NCI-H2081 (cell line): ENCODE measurements at regions not wholly inside any gene's neighbourhood (a gene's known extent, or its start where the extent isn't known, plus 50 kb on each side); places are given as distances from the start of the nearest gene placed in this dataset.
A peak's percentile ranks its signal among the peaks of the same experiment; 100 is the strongest.
"Not testable (repeated sequence)": the region's sequence is repeated elsewhere in the genome, so short reads cannot be mapped to it uniquely, and the experiment has no call there.

Source experiments
- DNase-seq, 2 experiments: peaks; one replicate each; lab custom pipeline; 2025; lab: John Stamatoyannopoulos, UW

DNA sequence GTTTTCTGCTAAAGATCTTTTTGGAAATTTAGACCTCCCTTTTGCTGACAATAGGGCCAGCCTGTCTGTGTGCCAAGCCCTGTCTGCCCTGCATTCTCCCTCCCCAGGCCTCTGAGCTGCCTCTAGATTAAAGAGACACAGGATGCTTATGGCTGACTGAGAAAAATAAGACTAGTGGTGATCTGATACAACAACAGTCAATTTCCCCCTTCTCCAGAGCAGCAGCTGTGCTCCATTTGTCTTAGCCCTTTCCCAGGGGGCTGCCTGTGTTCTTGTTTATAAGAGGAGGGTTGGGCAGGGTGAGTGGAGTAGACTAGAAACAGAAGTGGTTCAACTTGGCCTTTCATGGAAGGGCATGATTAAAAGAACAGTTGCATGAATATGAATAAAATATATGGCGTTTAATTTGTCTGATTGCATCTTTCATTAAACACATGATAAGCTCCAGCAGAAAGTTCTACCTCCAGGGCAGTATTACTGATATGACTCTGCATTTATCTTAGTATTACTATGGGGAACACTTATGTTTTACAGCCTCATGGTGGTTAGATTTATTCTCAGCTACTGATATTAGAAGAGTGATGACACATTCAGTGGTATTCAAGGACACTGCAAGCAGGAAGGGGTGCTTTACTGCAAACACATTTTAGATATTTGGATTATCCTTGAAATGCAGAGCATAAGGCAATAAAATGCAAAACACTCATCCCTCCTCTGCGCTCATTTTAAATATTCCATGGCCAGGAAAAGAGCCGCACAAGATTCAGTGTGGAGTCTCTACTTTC, 150.2 kb upstream of the CLEC14A start:
- peak; percentile 28 to 55 for DNase-seq

DNA sequence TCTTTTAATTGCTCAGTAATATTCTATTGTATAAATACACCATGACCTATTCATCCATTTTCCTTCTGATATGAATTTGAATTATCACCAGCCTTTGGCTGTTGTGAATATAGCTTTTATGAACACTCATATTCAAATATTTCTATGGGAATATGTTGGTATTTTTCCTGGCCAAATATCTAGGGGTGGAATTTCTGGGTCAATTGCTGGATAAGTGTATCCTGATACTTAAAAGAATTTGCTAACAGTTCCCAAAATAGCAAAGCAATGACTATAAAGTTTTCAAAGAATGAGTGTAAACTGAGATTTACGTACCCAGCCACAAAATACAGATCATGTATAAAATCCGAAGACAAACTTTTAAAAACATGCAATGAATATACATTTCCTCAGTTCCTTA, 148.7 kb upstream of the CLEC14A start:
- no peak for DNase-seq

DNA sequence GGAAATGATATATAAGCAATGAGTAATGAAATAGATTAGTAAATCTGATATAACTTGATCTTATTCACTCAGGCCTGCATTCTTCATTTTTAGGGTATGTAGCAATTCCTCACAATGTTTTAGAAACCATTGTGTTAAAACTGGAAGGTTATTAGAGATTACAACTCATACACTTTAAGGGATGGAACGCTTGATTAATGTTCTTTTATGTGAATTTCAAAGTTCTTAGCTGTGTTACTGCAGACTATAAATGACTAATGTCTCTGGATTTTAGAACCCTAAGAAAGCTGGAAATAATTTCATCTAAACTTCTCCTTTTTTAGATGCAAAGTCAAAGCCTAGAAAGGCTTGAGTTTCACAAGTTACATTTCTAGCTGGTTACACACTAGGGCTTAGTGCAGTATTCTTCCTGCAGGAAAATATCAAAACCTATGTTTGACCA, 148.2 kb upstream of the CLEC14A start:
- DNase-seq: no peak

DNA sequence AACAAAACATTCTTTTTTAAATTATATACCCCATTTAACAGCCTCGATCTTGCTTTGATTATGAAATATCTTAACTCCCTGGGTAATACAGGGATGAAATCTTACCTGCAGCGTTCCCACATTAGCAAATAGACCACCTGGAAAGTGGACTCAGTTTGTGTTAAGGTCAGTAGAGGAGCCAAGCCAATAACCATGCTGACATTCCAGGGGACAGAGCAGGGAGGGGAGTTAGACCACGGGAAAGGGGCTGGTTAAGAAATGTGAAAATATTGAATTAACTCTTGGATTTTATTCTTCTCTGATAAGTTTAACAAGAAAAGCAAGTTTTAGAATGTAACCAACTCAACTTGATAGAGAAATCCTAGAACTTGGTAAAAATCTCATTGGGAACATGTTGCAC, 144.9 kb upstream of the CLEC14A start:
- DNase-seq: no peak

DNA sequence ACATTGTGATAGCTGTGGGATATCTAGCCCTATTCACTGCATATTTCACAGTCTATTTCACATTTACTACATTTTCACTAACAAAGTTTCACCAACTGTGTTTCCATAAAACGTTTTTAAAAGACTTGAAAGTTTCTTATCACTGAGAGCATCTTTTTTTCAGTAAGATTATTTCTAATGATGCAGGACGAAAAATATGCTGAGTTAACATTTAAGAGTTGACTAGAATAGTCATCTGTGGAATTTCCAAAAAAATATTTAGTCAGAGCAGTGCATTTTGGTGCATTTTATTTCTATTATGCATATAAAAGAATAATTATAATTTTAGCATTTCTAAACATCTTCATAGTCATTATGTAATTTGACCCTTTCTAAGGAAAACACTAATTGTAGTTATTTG, 143.8 kb upstream of the CLEC14A start:
- no peak for DNase-seq

DNA sequence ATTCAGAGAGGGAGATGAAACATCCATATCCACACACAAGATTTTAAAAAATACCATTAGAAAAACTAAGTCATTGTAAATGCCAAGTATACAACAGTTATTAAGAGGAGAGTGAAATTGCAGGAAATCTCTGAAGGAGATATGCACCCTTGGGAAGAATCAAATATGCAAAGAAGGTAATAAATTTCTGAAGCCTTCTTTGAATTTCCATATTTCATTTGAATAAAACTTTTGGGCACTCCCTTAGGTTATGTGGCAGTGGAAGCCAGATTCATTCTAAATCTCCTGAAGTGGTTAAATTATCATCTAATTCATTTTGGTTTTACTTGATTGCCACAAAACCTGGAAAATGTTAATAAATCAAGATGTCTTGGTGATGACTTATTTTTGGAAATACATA, 138.9 kb upstream of the CLEC14A start:
- no peak for DNase-seq

DNA sequence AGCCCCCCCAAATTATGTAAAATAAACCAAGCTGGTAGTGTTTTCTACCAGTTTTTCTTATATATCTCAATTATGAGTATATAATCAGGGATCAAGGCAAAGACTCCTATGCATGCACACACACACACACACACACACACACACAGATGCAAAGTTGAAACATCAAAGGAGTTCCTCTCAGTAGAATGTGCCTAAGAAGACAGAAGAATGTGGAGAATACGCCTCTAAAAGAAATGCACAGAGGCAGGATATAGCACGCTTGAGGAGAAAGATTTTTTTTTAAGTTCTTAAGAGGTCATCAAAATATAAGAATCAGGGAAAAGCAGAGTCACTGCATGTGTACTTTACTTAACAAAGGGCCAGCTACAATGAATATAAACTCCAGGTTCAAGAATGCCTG, 138.2 kb upstream of the CLEC14A start:
- no peak for DNase-seq

DNA sequence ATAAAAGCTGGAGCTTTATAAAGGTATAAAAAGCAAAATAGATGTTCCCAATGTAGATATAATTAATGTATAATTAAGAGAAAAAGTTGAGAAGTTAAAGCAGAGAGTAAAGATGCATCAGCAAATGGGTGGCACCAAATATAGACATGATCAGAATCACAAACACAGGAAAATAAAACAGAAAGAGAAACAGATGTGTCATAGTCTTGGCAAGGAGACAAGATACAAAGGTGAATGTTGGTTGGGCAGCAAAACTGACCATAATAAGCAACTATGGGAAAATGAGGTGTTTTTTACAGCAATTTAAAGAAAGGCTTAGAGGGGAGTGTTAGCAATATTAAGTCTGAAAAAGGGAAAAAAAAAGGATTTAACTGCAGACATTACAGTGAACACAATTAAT, 135.4 kb upstream of the CLEC14A start:
- no peak for DNase-seq

DNA sequence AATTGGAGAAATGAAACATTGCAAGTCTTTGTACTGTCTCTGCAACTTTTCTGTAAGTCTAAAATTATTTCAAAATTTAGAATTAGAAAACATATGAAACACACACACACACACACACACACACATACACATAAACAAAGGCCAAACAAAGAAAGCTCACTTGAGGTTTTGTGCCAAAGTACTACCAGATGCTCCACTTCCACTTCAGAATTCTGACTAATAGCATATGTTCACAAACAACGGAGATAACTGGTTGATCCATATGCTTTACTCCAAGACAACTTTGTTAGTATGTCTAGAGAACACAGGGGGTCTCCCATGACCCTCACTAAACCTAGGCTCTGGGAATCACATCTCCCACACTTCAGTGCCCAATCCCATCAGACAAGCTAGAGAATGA, 133.8 kb upstream of the CLEC14A start:
- DNase-seq: no peak

DNA sequence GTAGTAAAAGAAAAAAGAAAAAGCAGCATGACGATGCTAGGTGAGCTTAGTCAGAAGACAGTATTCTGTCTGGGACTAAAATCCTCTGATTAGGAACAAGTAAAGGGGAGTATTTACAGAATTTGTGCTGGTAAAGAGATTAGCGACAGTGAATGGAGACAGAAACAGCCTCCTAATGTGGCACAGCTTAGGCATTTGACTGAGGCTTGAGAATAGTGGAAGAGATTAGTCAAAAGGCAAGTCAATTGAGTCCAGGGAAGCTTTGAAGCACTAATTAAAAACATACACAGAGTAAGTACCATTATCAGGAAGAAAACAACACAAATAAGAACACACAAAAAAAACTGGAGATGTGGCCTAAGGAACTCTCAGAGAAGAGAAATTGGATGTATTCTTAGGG, 131.9 kb upstream of the CLEC14A start:
- DNase-seq: no peak

DNA sequence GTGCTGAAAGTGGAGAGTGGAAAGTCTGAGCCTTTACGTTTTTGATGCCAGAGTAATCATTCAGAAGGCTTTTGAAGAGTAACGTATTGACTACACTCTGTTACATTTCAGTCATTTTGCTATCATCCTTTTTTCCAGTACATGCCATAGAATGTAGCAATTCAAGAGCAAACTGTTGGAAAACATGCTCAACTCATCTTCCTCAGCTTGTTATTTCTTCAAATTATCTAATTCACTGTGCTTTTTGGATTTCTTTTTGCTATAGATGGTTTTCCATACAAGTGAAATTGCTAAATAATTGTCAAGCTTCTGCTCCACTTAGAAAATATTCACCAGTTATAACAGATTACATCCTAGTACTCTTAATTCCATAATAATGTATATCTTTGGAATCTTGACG, 129.9 kb upstream of the CLEC14A start:
- DNase-seq: no peak

DNA sequence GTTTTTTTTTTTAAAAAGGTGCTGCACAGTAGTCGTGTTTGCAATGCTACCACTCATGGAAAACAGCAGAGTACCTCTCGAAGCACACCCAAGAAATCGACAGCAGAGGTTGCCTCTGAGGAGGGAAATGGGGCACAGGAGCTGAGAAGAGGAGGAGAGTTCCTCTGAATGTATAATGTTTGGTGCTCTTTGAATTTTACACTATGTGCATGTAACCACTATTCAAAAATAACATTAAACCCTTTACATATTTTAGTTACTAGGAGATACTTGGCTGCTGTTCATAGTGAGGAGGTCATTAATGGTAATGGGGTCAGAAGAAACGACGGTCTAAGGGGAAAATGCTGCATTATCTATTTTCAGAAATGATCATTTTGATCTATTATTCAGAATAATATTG, 129.4 kb upstream of the CLEC14A start:
- no peak for DNase-seq

DNA sequence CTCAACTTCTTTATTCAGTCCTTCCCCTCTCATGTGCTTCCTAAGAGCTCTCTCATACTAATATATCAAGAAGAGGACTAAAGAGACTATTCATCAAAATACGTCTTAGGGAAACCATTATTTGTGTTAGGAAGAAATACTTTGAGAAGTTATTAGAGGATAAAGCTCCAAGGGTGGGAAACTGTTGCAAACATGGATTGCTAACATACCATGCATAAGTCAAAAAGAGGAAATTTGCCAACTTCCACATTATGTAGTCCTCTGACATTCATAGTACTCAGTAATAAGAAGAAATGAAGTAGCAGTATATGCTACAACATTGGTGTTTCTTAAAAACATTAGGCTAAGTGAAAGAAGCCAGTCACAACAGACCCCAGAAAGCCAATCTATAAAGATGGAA, 128.8 kb upstream of the CLEC14A start:
- DNase-seq: no peak

DNA sequence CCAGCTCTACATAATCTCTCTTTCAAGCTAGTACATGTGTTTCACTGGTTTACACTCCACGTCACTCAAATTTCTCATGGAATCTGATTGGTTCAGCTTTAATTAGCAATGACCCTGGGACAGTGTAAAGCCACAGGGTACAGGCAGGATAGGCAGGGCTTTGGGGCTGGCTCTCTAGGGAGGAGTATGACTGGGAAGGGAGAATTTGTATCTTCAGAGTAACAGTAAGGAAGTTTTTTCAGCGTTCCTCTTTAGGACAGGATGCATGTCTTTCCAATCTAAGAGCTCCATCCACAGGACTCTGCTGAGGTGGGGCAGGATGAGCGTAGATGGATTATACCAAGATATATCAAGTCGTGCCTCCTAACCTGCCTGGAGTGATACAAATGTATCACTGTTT, 112.0 kb upstream of the CLEC14A start:
- no peak for DNase-seq

DNA sequence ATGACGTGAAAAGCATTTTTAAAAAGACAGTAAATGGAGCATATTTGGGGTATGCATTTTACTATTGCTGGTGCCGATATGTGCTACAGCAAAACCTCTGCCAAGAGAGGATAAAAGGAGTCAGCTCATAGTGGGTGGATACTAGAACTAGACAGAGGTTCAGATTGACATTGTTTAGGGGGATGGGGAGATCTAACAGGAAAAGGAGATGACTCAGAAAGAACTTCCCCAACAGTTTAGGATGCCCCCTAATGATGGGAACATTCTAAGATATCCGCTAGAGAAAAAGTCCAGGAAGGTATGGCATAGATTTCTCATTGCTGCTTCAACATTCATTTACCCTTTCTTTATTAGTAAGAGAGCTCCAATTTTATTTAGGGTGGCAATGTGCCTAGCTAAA, 110.5 kb upstream of the CLEC14A start:
- no peak for DNase-seq

DNA sequence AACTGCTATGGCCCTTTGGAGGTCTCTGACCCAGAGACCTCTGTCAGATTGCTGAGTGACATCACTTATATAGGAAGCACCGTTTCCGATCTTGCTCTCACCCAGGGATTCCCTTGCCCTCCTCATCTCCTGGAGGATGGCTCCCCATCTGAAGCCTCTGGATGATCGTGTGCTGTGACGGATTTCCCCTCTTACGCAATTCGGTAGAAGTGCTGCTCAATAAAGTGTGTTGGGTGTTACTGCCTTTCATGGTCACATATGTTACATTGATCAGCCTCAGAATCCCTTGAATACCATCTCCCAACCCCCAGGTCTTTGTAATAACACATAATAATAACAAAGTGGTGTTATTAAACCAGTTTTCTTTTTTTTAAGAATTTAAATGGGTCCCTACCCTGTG, 107.3 kb upstream of the CLEC14A start:
- DNase-seq: no peak

DNA sequence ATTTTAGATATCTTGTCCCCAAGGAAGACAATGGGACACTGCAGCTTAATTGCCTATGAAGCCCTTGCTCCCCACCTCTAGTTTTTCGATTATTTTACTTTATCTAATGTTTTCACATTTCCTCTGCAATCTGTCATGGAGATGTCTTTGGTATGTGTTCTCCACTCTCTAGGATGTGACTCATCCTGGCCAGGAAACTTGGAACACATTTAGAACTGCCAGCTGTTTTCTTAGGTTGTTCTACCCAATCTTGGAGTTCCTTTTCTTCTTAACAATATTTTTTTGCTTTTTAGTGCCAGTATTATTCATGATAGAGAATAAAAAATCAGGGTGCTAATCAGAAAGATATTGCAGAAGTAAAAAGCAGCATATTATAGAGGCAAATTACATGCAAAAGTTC, 101.7 kb upstream of the CLEC14A start:
- no peak for DNase-seq

DNA sequence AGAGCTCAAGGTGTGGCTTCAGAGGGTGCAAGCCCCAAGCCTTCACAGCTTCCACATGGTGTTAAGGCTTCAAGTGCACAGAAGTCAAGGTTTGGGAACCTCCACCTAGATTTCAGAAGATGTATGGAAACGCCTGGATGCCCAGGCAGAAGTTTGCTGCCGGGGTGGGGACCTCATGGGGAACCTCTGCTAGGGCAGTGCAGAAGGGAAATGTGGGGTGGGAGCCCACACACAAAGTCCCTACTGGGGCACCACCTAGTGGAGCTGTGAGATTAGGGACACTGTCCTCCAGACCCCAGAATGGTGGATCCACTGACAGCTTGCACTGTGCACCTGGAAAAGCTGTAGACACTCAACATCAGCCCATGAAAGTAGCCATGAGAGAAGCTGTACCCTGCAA, 99.6 kb upstream of the CLEC14A start:
- DNase-seq: not testable (repeated sequence)

DNA sequence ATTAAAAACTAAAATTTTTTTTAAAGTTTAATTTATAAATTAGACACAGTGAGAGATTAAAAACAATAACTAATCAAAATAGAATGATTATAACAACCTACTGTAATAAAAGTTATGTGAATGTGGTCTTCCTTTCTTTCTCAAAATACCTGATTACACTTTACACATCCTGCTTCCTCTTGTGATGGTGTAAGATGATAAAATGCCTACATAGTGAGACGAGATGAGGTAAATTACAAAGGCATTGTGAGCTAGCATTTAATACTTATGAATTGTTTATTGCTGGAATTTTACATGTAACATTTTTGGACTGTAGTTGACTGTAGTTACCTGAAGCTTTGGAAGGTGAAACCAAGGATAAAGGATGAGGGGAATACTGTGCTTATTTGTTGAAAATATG, 94.2 kb upstream of the CLEC14A start:
- DNase-seq: no peak

DNA sequence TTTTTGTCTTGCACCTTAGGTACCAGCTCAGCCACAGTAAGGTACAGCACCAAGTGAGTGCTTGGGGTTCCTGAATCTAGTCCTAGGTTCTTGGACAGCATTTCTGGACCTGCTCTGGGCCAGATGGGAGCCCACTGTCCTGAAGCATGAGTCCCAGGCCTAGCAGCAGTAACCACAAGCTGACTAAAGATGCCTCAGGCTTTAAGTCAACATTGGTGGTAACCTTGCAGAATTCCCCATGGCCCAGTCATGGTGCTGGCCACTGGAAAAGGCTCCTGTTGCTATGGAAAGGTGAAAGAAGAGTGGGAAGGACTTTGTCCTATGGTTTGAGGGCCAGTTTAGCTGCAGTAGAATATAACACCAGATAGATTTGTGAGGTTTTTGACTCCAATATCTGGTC, 86.9 kb upstream of the CLEC14A start:
- no peak for DNase-seq

DNA sequence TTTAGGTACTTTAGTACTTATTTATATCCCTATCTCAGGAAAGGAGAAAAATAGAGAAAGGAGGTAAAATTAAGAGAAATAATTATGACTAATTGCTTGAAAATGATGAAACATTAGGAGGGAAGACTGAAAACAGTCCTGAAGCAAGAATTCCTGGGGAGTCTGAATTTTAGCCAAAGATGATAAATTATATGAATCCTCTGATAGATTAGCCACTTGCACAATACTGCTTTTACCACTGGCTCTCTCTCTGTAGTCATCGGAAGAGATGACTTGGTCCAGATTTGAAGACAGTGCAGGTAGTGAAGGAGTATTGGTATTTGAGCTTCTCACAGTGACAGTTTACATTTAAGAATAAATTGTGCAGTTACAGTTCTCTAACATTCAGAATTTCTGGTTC, 83.8 kb upstream of the CLEC14A start:
- DNase-seq: no peak

DNA sequence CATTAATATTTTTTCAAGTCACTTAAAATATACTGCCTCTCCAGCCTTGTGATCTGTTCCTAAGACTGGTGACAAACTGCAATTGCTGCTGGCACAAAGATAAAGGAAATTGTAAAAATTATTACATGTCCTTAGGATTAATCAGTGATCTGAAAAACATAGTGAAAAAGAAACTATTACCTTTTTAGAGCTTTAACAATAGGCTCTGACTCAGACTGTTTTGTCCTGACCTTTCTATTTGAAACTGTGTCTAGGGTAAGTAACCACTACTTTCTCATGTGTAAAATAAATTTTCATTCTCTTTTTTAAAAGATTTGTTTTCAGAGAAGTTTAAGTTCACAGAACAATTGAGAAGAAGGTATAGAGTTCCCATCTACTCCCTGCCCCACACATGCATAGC, 80.4 kb upstream of the CLEC14A start:
- no peak for DNase-seq

DNA sequence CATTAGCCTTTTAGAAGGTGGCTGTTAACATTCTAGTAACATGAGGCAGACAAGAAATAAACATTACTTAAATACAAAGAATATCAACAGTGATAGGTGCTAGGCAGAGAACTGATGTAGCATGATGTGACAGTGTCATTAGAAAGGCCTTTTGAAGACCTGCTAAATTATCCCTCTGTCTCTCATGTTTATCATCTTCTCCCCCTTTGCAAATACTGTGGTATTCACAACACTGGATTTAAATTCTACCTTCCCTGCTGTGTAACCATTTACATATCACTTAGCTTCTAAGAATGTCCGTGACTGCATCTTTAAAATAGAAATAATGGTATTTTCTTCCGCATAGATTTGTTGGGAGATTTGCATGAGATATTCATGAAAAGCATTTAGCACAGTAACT, 74.4 kb upstream of the CLEC14A start:
- no peak for DNase-seq

DNA sequence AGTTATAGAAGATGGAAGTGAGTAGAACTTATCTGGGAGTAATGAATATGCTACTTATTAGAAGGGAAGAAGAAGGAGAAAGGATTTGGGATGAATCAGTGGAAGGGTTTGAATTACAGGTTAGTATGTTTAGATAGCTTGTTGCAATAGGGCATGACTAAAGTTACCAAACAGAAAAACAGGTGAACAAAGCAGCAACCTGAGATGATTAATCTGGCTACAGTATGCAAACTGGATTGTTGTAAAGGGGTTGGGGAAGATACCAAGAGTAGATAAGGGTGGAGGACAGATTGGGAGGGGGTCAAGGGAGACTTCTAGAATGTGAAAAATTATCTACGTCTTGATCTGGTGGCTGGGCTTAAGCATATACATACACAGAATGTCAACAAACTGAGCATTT, 73.4 kb upstream of the CLEC14A start:
- no peak for DNase-seq

DNA sequence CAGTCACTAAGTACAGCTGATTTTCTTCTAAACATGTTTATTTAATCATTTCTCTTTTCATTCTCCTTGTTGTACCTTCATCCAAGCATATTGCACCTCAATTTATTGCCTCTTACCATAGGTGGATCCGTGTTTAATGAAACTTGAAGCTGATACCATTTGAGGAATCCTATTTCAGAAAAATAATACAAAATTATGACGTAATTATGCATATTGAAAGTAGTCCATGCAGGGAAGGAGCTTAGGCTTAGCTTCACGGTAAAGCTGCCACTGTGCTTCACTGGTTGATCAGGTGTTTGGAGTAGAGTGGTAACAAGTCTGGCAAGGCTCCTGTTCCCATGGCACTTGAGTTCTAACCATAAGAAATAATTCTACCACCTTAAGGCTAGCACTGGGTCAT, 61.0 kb upstream of the CLEC14A start:
- no peak for DNase-seq
